ENCODE measurements at regions not wholly inside any gene's neighbourhood (a gene's known extent, or its start where the extent isn't known, plus 50 kb on each side); places are given as distances from the start of the nearest gene placed in this dataset.

- no peak overlapping the region for H3K4me3 ChIP-seq (ENCODE audit: low read depth, low read length)
- no peak for TF ChIP-seq CTCF (IDR thresholded peaks at IDR 0.05; ENCODE audit: borderline replicate concordance, insufficient read depth, low read depth, low read length)
Observed at GRCh38 chrX:74220277-74220676, 83.7 kb upstream of the ZCCHC13 start.

GRCh38 chrX:74218895-74219294 lies 85.1 kb upstream of the ZCCHC13 start:
- no peak for TF ChIP-seq CTCF (IDR thresholded peaks at IDR 0.05; ENCODE audit: borderline replicate concordance, insufficient read depth, low read depth, low read length)
- no peak overlapping the region for H3K4me3 ChIP-seq (ENCODE audit: low read depth, low read length)

GRCh38 chrX:74216421-74216820 lies 87.6 kb upstream of the ZCCHC13 start:
- H3K4me3 ChIP-seq (ENCODE audit: low read depth, low read length): no peak overlapping the region
- TF ChIP-seq CTCF (IDR thresholded peaks at IDR 0.05; ENCODE audit: borderline replicate concordance, insufficient read depth, low read depth, low read length): no peak

GRCh38 chrX:74211911-74212310 lies 92.1 kb upstream of the ZCCHC13 start:
- H3K4me3 ChIP-seq (ENCODE audit: low read depth, low read length): no peak overlapping the region
- no peak for TF ChIP-seq CTCF (IDR thresholded peaks at IDR 0.05; ENCODE audit: borderline replicate concordance, insufficient read depth, low read depth, low read length)

- TF ChIP-seq CTCF (IDR thresholded peaks at IDR 0.05; ENCODE audit: borderline replicate concordance, insufficient read depth, low read depth, low read length): no peak
- no peak overlapping the region for H3K4me3 ChIP-seq (ENCODE audit: low read depth, low read length)
Observed at GRCh38 chrX:74207539-74207938, 96.4 kb upstream of the ZCCHC13 start.

- no peak for TF ChIP-seq CTCF (IDR thresholded peaks at IDR 0.05; ENCODE audit: borderline replicate concordance, insufficient read depth, low read depth, low read length)
- H3K4me3 ChIP-seq (ENCODE audit: low read depth, low read length): no peak overlapping the region
Observed at GRCh38 chrX:74195605-74196004, 108.4 kb upstream of the ZCCHC13 start.

- TF ChIP-seq CTCF (IDR thresholded peaks at IDR 0.05; ENCODE audit: borderline replicate concordance, insufficient read depth, low read depth, low read length): no peak
- H3K4me3 ChIP-seq (ENCODE audit: low read depth, low read length): no peak overlapping the region
Observed at GRCh38 chrX:74195120-74195519, 108.9 kb upstream of the ZCCHC13 start.

All from GM12875 (cell line).